Caco-2 (cell line): ENCODE measurements at regions not wholly inside any gene's neighbourhood (a gene's known extent, or its start where the extent isn't known, plus 50 kb on each side); places are given as distances from the start of the nearest gene placed in this dataset.

Source experiments
- BruUV-seq: library from RNA; stranded (reverse); fragments of 400-500 nt; replicated peaks from 2 replicates; lab custom pipeline; 2021; lab: Mats Ljungman, UMichigan
- CTCF ChIA-PET: fragments of 300-600 bp; sonication (Branson Sonifier 250); formaldehyde crosslinking; loops from one replicate; lab custom pipeline; 2022; ENCODE audit warnings: antibody characterized with exemption; lab: Charles Lee
- POLR2A ChIA-PET: fragments of 300-600 bp; sonication (Branson Sonifier 250); formaldehyde crosslinking; loops from one replicate; lab custom pipeline; 2022; ENCODE audit warnings: antibody characterized with exemption; lab: Charles Lee
- DNase-seq, 2 experiments: peaks; one replicate each; pipeline versions ENCODE4 v3.0.0 to v3.0.0-alpha.2; 2020 to 2022
- H3K27me3 ChIP-seq: replicated peaks from 2 replicates; pipeline ENCODE4 v1.6.0; 2011; ENCODE audit warnings: low read length; ENCODE audit not compliant: control insufficient read depth, insufficient read depth
- H3K36me3 ChIP-seq: 2 replicates; pipeline ENCODE4 v1.5.1; 2011; ENCODE audit warnings: low read length; ENCODE audit not compliant: control insufficient read depth, insufficient read depth
- H3K4me1 ChIP-seq: fragments of 250-450 bp; sonication (Bioruptor Pico); 2 replicates; pipeline ENCODE4 v1.5.1; 2020; ENCODE audit warnings: mild to moderate bottlenecking
- H3K4me3 ChIP-seq: 2 replicates; pipeline ENCODE4 v1.5.1; 2011; ENCODE audit warnings: low read depth, mild to moderate bottlenecking, control low read depth, low read length
- H3K9me3 ChIP-seq: fragments of 250-450 bp; sonication (Bioruptor Pico); 2 replicates; pipeline ENCODE4 v1.5.1; 2020; ENCODE audit warnings: mild to moderate bottlenecking, moderate library complexity
- H3K27ac Mint-ChIP-seq: one replicate; pipeline ENCODE4 v1.8.0; 2022; ENCODE audit warnings: mixed read lengths; ENCODE audit not compliant: unreplicated experiment
- H3K27me3 Mint-ChIP-seq: one replicate; pipeline ENCODE4 v1.8.0; 2022; ENCODE audit warnings: mixed read lengths; ENCODE audit not compliant: insufficient read depth, unreplicated experiment
- H3K36me3 Mint-ChIP-seq: one replicate; pipeline ENCODE4 v1.8.0; 2022; ENCODE audit warnings: mild to moderate bottlenecking, mixed read lengths; ENCODE audit not compliant: insufficient read depth, unreplicated experiment
- H3K4me1 Mint-ChIP-seq: one replicate; pipeline ENCODE4 v1.8.0; 2022; ENCODE audit warnings: low read depth, mixed read lengths; ENCODE audit not compliant: unreplicated experiment
- H3K4me3 Mint-ChIP-seq: one replicate; pipeline ENCODE4 v1.8.0; 2022; ENCODE audit warnings: mild to moderate bottlenecking, moderate library complexity, mixed read lengths; ENCODE audit not compliant: unreplicated experiment
- H3K9me3 Mint-ChIP-seq: one replicate; pipeline ENCODE4 v1.8.0; 2022; ENCODE audit warnings: mixed read lengths; ENCODE audit not compliant: unreplicated experiment
- intact Hi-C: fragments of 100-400 bp; cut with micrococcal nuclease; formaldehyde crosslinking; loops from one replicate; pipeline ENCODE4 v1.10.0; 2022; ENCODE audit not compliant: unreplicated experiment
- TF ChIP-seq, protein P1 (sequence below), 2 experiments: fragments of 200-600 bp in 1 of 2; IDR thresholded peaks; 1 replicate in 1 of 2; 2 replicates in 1 of 2; pipeline versions ENCODE4 v1.5.1 to v1.8.0; 2011 to 2022; ENCODE audit warnings: antibody characterized with exemption in 1 of 2, control low read depth in 1 of 2, inconsistent platforms in 1 of 2, low read depth in 1 of 2, low read length in 1 of 2, mild to moderate bottlenecking in 1 of 2, moderate library complexity in 1 of 2; ENCODE audit not compliant: insufficient read depth in 1 of 2, severe bottlenecking in 1 of 2, unreplicated experiment in 1 of 2

DNA sequence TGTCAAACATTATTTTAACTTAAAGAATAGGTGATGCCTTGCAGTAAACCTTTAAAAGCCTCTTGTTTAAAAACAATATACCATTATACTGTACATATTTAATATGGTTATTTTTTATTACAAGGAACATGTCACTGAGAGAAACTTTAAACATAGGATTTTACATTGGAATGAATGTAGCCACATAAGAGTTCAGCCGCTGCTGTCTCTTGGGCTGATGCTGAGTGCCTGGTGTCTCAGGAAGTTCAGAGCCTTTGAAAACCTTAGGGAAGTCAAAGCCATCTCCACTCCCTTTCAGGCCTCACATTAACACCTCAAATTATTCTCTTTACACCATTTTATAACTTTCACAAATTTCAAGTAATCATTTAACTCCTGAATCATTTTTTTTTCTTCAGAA, 93.5 kb upstream of the DKK2 start:
- Histone ChIP-seq H3K36me3 (no peaks in the 10 kb centered on the region), H3K9me3 (no peaks in the 10 kb centered on the region), H3K27me3 (no peaks in the 10 kb centered on the region), H3K4me1 (no peaks in the 10 kb centered on the region), H3K4me3 (no peak overlapping the region)
- H3K4me3 Mint-ChIP-seq: no peak overlapping the region
- ChIA-PET POLR2A (no interaction called here), CTCF (no interaction called here)
- H3K36me3 Mint-ChIP-seq: no peaks in the 10 kb centered on the region
- TF ChIP-seq, protein P1, sequence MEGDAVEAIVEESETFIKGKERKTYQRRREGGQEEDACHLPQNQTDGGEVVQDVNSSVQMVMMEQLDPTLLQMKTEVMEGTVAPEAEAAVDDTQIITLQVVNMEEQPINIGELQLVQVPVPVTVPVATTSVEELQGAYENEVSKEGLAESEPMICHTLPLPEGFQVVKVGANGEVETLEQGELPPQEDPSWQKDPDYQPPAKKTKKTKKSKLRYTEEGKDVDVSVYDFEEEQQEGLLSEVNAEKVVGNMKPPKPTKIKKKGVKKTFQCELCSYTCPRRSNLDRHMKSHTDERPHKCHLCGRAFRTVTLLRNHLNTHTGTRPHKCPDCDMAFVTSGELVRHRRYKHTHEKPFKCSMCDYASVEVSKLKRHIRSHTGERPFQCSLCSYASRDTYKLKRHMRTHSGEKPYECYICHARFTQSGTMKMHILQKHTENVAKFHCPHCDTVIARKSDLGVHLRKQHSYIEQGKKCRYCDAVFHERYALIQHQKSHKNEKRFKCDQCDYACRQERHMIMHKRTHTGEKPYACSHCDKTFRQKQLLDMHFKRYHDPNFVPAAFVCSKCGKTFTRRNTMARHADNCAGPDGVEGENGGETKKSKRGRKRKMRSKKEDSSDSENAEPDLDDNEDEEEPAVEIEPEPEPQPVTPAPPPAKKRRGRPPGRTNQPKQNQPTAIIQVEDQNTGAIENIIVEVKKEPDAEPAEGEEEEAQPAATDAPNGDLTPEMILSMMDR (IDR thresholded peaks at IDR 0.05; ENCODE audit: insufficient read depth in 1 of 2, low read depth in 1 of 2, low read length in 1 of 2, severe bottlenecking in 1 of 2, unreplicated experiment in 1 of 2): no peak
- no peak for DNase-seq
- no peak overlapping the region for H3K27ac Mint-ChIP-seq
- H3K4me1 Mint-ChIP-seq: peaks cover 11% of the 10 kb centered on the region
- peaks cover 3% of the 10 kb centered on the region for H3K27me3 Mint-ChIP-seq
- no TSS peak for BruUV-seq
- intact Hi-C loops: no loop called here
- no peaks in the 10 kb centered on the region for H3K9me3 Mint-ChIP-seq

DNA sequence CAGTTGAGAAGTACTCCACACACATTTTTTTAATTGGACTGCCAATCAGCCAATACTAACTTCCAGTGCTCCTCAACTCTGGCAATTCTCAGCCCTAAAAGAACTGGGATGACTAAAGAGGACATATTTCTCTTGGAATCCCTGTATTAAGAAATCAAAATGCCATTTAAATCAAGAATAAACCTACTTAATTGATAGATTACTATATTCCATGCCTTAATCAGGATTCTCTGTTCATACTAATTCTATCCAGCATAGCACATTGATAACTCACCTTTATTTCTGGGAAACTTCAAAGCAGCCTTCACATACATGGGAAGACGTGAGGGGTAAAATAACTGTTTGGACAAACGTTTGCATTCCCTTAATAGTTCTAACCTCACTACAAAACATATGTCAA, 93.0 kb upstream of the DKK2 start:
- Histone ChIP-seq H3K4me3 (no peak overlapping the region), H3K4me1 (no peaks in the 10 kb centered on the region), H3K27me3 (no peaks in the 10 kb centered on the region), H3K9me3 (no peaks in the 10 kb centered on the region), H3K36me3 (no peaks in the 10 kb centered on the region)
- Mint-ChIP-seq H3K27ac (no peak overlapping the region), H3K9me3 (no peaks in the 10 kb centered on the region), H3K4me1 (peaks cover 11% of the 10 kb centered on the region), H3K4me3 (no peak overlapping the region), H3K36me3 (no peaks in the 10 kb centered on the region), H3K27me3 (peaks cover 3% of the 10 kb centered on the region)
- TF ChIP-seq, protein P1 (IDR thresholded peaks at IDR 0.05; ENCODE audit: insufficient read depth in 1 of 2, low read depth in 1 of 2, low read length in 1 of 2, severe bottlenecking in 1 of 2, unreplicated experiment in 1 of 2): no peak
- BruUV-seq: no TSS peak
- intact Hi-C loops: no loop called here
- DNase-seq: no peak
- POLR2A ChIA-PET: no interaction called here
- CTCF ChIA-PET: no interaction called here

DNA sequence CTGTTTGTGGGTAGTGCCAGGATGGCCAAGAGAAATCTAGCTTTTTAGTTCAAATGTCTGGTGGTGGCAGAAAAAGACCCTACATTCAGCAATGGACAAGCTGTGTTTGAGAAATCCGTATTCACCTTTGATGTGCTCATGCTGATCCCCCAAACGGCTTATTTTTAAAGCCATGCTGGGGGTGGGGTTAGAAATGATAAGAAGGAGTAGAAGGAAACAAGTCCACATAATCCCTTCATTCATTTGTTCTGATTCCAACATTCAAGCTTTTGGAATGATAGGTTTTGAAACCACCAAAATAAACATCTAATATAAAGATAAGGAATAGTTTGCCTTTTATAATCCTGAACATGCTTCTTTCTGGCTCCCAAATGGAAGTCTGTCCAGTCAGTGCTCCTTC, 92.0 kb upstream of the DKK2 start:
- H3K4me1 Mint-ChIP-seq: peaks cover 11% of the 10 kb centered on the region
- POLR2A ChIA-PET: no interaction called here
- peaks cover 3% of the 10 kb centered on the region for H3K27me3 Mint-ChIP-seq
- Histone ChIP-seq H3K36me3 (no peaks in the 10 kb centered on the region), H3K9me3 (no peaks in the 10 kb centered on the region), H3K27me3 (no peaks in the 10 kb centered on the region), H3K4me3 (no peak overlapping the region), H3K4me1 (no peaks in the 10 kb centered on the region)
- no peaks in the 10 kb centered on the region for H3K9me3 Mint-ChIP-seq
- BruUV-seq: no TSS peak
- TF ChIP-seq, protein P1 (IDR thresholded peaks at IDR 0.05; ENCODE audit: insufficient read depth in 1 of 2, low read depth in 1 of 2, low read length in 1 of 2, severe bottlenecking in 1 of 2, unreplicated experiment in 1 of 2): no peak
- no peaks in the 10 kb centered on the region for H3K36me3 Mint-ChIP-seq
- no peak overlapping the region for H3K4me3 Mint-ChIP-seq
- intact Hi-C loops: no loop called here
- no peak for DNase-seq
- CTCF ChIA-PET: no interaction called here
- H3K27ac Mint-ChIP-seq: no peak overlapping the region
